ENCODE measurements at regions not wholly inside any gene's neighbourhood (a gene's known extent, or its start where the extent isn't known, plus 50 kb on each side); places are given as distances from the start of the nearest gene placed in this dataset.
"Not testable (repeated sequence)": the region's sequence is repeated elsewhere in the genome, so short reads cannot be mapped to it uniquely, and the experiment has no call there.

GRCh38 chr18:68431111-68431921 is 283.6 kb downstream of the TMX3 start:
- FAIRE-seq (peak; percentile 80), DNase-seq (ENCODE audit: low spot score) (peak; percentile 21)

GRCh38 chr18:68429841-68430240 is 285.1 kb downstream of the TMX3 start:
- FAIRE-seq (no peak), DNase-seq (ENCODE audit: low spot score) (no peak)

DNA sequence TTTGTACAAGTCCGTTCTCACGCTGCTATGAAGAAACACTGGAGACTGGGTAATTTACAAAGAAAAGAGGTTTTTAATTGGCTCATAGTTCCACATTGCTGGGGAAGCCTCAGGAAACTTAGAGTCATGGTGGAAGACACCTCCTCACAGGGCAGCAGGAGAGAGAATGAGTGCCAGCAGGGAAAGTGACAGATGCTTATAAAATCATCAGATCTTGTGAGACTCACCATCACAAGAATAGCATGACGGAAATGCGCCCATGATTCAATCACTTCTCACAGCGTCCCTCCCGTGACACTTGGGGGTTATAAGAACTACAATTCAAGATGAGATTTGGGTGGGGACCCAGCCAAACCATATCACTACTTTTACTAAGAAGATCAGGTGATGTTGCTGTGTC is 285.8 kb downstream of the TMX3 start:
- no peak for FAIRE-seq
- no peak for DNase-seq (ENCODE audit: low spot score)

DNA sequence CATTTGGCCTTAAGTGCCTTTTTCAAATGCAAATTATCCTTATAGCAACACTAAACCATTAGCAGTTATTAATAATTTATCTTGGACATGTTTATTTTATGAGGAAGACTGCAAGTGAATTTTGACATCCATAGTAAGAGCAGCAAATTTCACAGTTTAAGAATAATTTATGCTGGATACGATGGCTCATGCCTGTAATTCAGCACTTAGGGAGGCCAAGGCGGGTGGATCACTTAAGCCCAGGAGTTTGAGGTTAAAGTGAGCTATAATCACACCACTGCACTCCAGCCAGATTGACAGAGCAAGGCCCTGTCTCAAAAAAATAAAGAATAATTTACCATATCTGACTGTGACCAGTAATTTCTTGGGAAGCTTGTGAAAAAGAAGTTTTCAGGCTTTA is 286.2 kb downstream of the TMX3 start:
- no peak for DNase-seq (ENCODE audit: low spot score)
- peak; percentile 30 for FAIRE-seq

- FAIRE-seq: peak; percentile 93
- DNase-seq (ENCODE audit: low spot score): peak; percentile 48
Observed at GRCh38 chr18:68427951-68428401, 286.9 kb downstream of the TMX3 start.

- DNase-seq (ENCODE audit: low spot score) (no peak), FAIRE-seq (no peak)
Observed at GRCh38 chr18:68426731-68427315, 288.1 kb downstream of the TMX3 start.

DNA sequence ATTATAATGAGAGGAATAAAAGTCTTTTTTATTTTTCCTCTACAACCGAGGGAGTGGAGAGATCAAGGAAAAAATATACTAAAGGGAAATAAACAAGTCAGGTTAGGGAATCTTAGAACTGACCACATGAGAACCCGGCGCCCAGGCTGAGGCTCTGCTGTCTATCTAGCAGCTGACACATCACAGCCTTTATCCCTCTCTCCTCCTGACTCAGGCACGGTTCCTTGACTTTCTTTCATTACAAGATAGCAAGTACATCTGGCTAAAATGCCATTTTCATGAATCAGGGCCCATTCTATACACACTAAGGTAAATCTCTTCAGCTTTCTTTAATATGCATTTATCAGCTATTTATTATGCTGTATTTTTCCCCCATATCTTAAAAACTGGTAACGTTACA is 296.0 kb downstream of the TMX3 start:
- DNase-seq (ENCODE audit: low spot score) (no peak), FAIRE-seq (no peak)

DNA sequence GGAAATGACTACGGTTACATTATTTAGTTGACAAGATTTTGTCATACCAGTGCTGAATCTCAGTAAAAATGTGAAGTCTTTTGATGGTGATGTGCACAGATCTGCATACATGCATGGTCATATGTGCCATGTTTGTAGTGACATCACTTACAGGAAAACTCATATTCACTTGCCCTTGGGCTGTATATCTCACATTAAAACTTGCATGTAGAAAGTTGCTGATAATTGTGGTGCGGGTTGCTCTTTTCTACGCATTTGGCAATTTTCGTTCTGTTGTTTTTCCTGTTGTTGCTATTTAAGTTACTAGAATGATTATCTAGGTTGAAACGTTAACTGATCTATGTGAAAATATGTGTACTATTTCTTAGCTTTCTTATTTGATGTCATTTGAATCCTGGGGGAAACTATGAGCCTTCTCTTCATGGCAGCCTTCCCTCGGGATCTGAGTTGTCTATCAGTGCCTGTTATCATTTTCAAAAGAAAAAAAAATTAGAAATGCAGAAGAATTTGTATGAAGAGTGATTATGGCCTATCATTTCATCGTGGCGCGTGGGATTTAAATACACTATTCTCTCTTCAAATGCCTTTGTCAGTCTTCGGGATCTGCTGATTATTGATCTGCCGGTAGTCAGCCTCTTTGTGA is 296.6 kb downstream of the TMX3 start:
- FAIRE-seq (no peak), DNase-seq (ENCODE audit: low spot score) (no peak)

GRCh38 chr18:68417826-68418225 is 297.1 kb downstream of the TMX3 start:
- FAIRE-seq (no peak), DNase-seq (ENCODE audit: low spot score) (no peak)

DNA sequence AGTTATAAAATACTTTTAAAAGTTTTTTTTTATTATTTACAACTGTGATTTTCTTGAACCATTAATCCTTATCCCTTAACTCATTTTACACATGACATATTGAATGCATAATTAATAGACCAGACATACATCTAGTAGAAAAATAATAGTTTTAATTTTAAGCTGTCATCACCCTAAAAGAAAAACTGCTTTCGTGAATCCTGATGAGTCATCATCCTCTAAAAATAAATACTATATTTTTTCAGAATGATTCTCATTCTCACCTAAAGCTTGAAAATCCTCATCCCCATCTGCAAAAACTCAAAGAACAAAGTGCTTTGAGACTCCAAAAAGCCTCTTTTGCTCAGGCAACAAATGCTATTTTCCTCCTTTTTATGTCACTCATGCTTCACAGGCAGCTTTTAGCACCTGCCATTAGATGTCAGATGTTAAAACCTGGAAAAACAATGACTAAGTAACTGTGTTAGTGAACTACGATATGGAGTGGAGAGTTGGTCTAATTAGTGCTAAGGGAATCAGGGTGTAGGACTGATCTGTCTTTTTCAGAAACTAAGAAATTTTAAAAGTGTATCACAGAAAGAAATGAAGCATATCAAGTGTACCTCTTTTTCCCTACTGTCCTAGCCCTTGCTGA is 297.6 kb downstream of the TMX3 start:
- DNase-seq (ENCODE audit: low spot score): no peak
- no peak for FAIRE-seq

DNA sequence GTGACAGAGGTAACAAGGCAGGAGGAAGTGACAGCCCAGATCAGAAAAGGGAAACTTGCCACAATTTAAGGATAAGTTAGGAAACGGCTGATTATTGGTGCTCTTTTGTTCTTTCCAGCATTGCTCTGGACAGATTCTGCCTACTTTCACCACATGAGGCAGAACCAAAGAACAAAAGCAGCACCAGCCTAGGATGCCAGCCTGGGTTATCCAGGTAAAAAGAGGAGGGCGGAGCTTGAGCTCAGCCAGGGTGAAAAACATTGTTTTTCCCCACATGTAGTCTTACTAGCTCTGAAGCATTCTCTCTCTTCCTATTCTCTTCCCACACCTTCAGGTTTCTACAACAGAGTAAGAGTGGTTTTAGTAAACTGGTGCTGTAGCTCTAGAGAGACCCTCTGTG is 300.5 kb downstream of the TMX3 start:
- FAIRE-seq (no peak), DNase-seq (ENCODE audit: low spot score) (no peak)

DNA sequence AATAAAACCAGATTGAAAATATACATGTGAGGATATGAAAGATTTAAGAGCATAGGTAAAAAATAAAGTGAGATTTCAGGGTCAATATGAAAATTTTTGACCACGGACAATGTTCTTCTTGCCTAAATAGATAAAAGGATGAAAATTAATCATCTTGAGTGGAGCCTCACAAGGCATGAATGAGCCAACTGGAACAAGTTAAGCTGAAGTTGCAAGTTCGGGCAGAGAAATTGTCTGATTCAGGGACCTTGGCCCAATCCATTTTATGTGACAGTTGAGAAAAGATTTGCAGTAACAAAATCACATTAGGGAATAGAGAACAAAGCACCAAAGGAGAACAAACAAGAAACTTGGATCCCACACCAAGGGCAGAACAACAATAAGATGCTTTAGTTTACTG is 305.3 kb downstream of the TMX3 start:
- DNase-seq (ENCODE audit: low spot score): no peak
- no peak for FAIRE-seq

DNA sequence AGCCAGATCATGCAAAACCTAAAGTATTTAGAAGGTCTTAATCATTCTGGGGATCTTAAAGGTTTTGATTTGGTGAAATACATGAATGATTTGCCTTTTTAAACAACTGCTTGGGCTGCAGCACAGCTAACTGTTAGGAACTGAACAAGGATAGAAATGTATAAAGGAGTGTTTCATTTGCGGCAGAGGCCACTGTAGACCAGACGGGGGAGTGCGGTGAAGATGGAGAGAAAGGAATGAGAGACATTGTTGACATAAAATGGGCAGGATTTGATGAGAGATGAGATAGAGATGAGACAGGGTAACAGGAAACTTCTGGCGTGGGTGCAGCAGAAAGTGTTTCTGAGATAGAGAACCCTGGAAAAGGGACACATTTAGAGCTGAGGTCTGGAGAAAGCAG is 308.1 kb downstream of the TMX3 start:
- DNase-seq (ENCODE audit: low spot score) (no peak), FAIRE-seq (no peak)

DNA sequence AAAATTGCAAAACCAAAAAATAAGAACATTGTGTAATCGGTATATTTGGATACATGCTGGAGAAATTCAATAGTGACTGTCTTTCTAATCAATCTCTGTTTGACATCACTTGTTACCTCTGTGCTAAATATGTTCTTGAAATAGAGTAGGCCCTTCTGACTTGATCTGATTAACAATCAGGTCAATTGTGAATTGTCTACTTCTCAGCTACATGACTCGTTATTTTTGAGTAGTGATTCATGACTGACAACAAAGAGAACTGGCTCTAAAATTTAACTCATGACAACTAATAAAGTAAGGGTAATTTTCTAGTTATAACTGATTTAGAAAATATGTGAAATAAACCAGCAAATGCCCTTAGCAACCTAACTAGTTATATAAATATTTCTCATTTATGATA is 312.1 kb downstream of the TMX3 start:
- no peak for DNase-seq (ENCODE audit: low spot score)
- no peak for FAIRE-seq

DNA sequence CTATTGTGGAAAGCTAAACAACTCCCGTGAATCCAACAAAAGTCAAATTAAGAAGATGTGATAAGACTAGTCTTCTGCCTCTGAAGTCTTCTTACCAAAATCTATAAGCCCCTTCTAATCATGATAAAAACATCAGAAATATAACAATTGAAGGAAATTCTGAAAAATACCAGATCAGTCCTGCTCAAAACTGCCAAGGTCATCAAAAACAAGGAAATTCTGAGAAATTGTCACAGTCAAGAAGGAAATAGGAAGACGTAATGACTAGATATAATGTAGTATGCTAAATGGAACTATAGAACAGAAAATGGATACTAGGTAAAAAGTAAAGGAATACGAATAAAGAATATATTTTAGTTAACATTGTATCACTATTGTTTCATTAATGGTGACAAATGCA is 314.0 kb downstream of the TMX3 start:
- no peak for DNase-seq (ENCODE audit: low spot score)
- FAIRE-seq: no peak

DNA sequence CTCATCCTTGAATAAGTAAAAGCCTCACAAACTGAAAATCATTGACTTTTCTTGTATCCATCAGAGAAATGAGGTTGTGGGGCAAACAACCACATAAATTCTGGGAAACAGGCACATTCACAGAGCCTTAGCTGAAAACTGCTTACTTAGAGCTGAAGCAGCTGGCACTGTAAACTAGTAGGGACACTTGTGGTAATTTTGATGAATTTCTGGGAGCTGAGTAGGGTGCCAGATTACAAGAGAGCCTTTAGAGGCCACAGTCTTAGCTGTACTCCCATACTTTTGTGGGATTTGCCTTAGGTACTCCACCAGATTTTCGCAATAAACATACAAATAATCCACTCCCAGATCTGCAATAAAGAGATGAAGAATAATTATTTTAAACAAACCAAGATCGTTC is 315.2 kb downstream of the TMX3 start:
- FAIRE-seq (no peak), DNase-seq (ENCODE audit: low spot score) (no peak)

DNA sequence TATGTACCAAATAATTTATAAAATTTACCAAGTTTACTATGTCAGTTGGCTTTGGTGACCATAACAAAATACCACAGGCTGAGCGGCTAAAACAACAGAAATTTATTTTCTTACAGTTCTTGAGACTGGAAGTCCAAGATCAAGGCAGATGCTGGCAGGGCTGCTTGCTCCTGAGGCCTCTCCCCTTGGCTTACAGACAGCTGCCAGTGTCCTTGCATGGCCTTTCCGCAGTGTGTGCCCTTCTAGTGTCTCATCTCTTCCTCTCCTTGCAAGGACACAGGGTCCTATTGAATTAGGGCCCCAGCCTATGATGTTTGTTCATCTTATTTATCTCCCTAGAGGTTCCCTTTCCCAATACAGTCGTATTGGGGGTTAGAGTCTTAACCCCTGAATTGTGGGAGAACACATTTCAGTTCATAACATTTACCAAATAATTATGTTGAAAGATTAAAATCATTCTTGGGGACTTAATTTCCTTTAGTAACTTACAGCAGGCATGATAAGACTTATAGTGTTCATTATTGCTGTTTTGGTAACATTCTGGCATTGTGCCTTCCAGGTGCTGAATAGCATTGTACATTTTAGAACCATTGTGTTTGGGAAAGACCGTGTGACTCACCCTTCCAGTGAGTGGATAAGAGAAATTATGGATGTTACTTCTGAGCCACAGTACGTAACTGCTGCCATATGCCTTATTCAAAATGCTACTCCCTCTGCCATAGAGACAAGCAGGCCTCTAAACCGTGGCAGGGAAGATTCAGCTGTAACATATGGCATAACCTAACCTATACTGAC is 317.5 kb downstream of the TMX3 start:
- no peak for FAIRE-seq
- no peak for DNase-seq (ENCODE audit: low spot score)

DNA sequence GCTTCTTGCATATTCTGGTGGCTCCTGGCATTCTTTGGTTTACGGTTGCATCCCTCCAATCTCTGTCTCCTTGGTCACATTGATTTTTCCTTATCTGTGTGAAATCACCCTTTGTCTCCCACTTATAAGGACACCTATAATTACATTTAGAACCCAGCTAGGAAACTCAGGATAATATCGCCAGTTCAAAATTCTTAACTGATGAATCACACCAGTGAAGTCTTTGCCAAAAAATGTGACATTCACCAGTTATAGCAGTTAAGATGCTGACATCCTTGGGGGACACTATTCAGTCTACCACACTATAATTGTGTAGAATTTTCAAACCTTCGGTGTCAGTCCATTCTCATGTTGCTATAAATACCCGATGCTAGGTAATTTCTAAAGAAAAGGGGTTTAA is 320.2 kb downstream of the TMX3 start:
- peak; percentile 70 for FAIRE-seq
- DNase-seq (ENCODE audit: low spot score): peak; percentile 68

- FAIRE-seq (no peak), DNase-seq (ENCODE audit: low spot score) (no peak)
Observed at GRCh38 chr18:68391801-68392200, 323.1 kb downstream of the TMX3 start.

DNA sequence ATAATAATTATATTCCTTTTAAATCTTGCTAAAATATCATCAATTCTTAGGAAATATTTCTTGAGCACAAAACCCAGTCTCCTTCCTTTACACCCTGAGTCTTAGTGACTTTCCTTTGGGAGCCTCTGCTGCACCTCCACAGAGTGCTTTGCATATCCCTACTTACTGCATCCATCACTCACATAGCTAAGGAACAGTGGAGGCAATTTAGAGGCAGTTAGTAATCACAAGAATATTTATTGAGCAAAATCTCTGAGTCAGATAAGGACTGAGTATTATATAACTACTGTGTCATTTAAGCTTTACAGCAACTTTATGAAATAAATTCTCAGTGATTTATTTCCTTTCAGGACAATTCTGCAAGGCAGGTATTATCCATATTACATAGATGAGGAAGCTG is 327.7 kb downstream of the TMX3 start:
- FAIRE-seq: no peak
- no peak for DNase-seq (ENCODE audit: low spot score)

DNA sequence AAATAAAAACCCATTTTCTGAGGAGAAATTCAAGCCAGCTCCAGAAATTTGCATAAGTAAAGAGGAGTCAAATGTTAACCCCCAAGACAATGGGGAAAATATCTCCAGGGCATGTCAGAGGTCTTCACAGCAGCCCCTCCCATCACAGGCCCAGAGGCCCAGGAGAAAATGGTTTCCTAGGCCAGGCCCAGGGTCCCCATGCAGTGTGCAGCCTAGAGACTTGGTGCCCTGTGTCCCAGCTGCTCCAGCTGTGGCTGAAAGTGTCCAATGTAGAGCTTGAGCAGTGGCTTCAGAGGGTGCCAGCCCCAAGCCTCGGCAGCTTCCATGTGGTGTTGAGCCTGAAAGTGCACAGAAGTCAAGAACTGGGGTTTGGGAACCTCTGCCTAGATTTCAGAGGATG is 330.9 kb downstream of the TMX3 start:
- DNase-seq (ENCODE audit: low spot score); FAIRE-seq: not testable (repeated sequence)

Measured in RCC 7860 (cell line).